Karpas-422 (cell line): ENCODE measurements at regions not wholly inside any gene's neighbourhood (a gene's known extent, or its start where the extent isn't known, plus 50 kb on each side); places are given as distances from the start of the nearest gene placed in this dataset.
A peak's percentile ranks its signal among the peaks of the same experiment; 100 is the strongest.

Source experiments
- DNase-seq: peaks from one replicate; pipeline ENCODE4 v3.0.0-alpha.2; 2015
- H2AFZ ChIP-seq: fragments of 200-600 bp; sonication (generic); 2 replicates; pipeline ENCODE4 v1.6.1; 2014; ENCODE audit warnings: antibody characterized with exemption, low read length, mixed read lengths
- H3K27ac ChIP-seq: fragments of 200-600 bp; sonication (generic); 2 replicates; pipeline ENCODE4 v1.5.1; 2014; ENCODE audit warnings: mild to moderate bottlenecking, low read length, moderate library complexity
- H3K27me3 ChIP-seq: fragments of 200-600 bp; sonication (generic); 2 replicates; pipeline ENCODE4 v1.6.1; 2014; ENCODE audit warnings: low read length, mixed read lengths
- H3K36me3 ChIP-seq: fragments of 200-600 bp; sonication (generic); 2 replicates; pipeline ENCODE4 v1.6.1; 2014; ENCODE audit warnings: low read length, mixed read lengths; ENCODE audit not compliant: insufficient read depth
- H3K4me1 ChIP-seq: fragments of 200-600 bp; sonication (generic); 2 replicates; pipeline ENCODE4 v1.6.1; 2014; ENCODE audit warnings: mild to moderate bottlenecking, low read length, mixed read lengths
- H3K4me2 ChIP-seq: fragments of 200-600 bp; sonication (generic); 2 replicates; pipeline ENCODE4 v1.6.1; 2014; ENCODE audit warnings: low read length, low read depth, mild to moderate bottlenecking; ENCODE audit not compliant: poor library complexity, severe bottlenecking
- H3K4me3 ChIP-seq: fragments of 200-600 bp; sonication (generic); 2 replicates; pipeline ENCODE4 v1.5.1; 2014; ENCODE audit warnings: mild to moderate bottlenecking, antibody characterized with exemption, low read length, mixed read lengths
- H3K79me2 ChIP-seq: fragments of 200-600 bp; sonication (generic); 2 replicates; pipeline ENCODE4 v1.6.1; 2014; ENCODE audit warnings: mild to moderate bottlenecking, low read length, mixed read lengths
- H3K9ac ChIP-seq: fragments of 200-600 bp; sonication (generic); 2 replicates; pipeline ENCODE4 v1.6.0; 2014; ENCODE audit warnings: low read length
- H3K9me2 ChIP-seq: fragments of 200-600 bp; sonication (generic), shearing (Covaris generic); replicated peaks from 2 replicates; pipeline ENCODE4 v1.6.0; 2014; ENCODE audit warnings: mild to moderate bottlenecking, low read length, moderate library complexity; ENCODE audit not compliant: insufficient read depth
- H3K9me3 ChIP-seq: fragments of 300-700, 200-600 bp; sonication (generic); 2 replicates; pipeline ENCODE4 v1.6.1; 2014; ENCODE audit warnings: low read length, mixed read lengths
- H4K20me1 ChIP-seq: fragments of 200-600 bp; sonication (generic); 2 replicates; pipeline ENCODE4 v1.6.1; 2014; ENCODE audit warnings: mild to moderate bottlenecking, antibody characterized with exemption, low read length, low read depth; ENCODE audit not compliant: insufficient read depth

GRCh38 chr2:535222-535621 lies 142.0 kb downstream of the TMEM18 start:
- Histone ChIP-seq H3K79me2 (no peaks in the 10 kb centered on the region), H3K9me3 (no peaks in the 10 kb centered on the region), H4K20me1 (no peaks in the 10 kb centered on the region), H3K4me2 (no peak overlapping the region), H3K27me3 (no peaks in the 10 kb centered on the region), H2AFZ (no peak overlapping the region), H3K4me1 (no peaks in the 10 kb centered on the region), H3K27ac (no peak overlapping the region), H3K4me3 (no peak overlapping the region), H3K9me2 (no peaks in the 10 kb centered on the region), H3K36me3 (no peaks in the 10 kb centered on the region), H3K9ac (no peak overlapping the region)
- peak; percentile 56 for DNase-seq

DNA sequence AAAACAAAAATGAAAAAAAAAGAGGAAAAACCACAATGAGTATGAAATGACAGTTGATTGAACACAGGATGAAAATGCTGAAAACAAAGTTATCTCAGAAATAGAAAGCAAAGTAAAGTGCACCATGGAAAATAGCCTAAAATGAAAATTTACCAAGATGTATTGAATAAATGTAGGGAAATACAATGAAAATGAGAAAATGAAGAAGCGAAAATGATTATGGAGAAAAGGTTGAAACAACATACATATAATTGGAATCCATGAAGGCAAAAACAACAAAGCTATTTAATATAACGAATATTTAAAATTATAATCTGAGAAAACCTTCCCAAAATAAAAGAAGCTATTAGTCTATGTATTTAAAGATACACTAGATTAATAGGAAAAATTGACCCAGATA lies 147.4 kb downstream of the TMEM18 start:
- DNase-seq = no peak
- Histone ChIP-seq H3K4me1 (peaks cover 8% of the 10 kb centered on the region), H3K9me2 (no peaks in the 10 kb centered on the region), H3K36me3 (no peaks in the 10 kb centered on the region), H3K9me3 (no peaks in the 10 kb centered on the region), H3K79me2 (no peaks in the 10 kb centered on the region), H4K20me1 (no peaks in the 10 kb centered on the region), H3K4me2 (no peak overlapping the region), H3K27me3 (no peaks in the 10 kb centered on the region), H3K9ac (no peak overlapping the region), H3K27ac (no peak overlapping the region), H3K4me3 (no peak overlapping the region), H2AFZ (no peak overlapping the region)

DNA sequence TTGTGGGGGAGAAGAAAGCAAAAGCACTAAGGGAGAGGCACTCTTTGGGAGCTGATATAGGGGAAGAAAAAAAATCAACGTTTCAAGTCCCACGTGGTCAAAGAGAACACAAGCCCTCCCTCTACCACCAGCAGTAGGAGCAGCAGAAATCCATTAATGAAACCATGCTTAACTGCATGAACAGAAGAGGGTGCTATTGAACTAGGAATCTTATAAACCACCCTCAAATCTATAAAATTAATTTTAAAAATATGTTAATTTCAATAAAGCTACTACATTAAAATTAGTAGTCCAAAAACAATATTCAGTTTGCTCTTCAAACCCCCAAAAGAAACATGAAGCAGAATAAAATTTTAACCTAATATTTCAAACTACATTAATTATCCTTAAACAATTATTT lies 147.8 kb downstream of the TMEM18 start:
- Histone ChIP-seq H3K36me3 (no peaks in the 10 kb centered on the region), H3K9me2 (no peaks in the 10 kb centered on the region), H3K27ac (no peak overlapping the region), H2AFZ (peak overlapping the region; percentile 93), H3K9ac (peak overlapping the region; percentile 43), H3K4me3 (no peak overlapping the region), H4K20me1 (no peaks in the 10 kb centered on the region), H3K4me2 (peak overlapping the region; percentile 58), H3K9me3 (no peaks in the 10 kb centered on the region), H3K4me1 (peaks cover 8% of the 10 kb centered on the region), H3K27me3 (no peaks in the 10 kb centered on the region), H3K79me2 (no peaks in the 10 kb centered on the region)
- DNase-seq = peak; percentile 89

- no peak overlapping the region for H3K9ac ChIP-seq
- H3K79me2 ChIP-seq = no peaks in the 10 kb centered on the region
- H3K9me2 ChIP-seq = no peaks in the 10 kb centered on the region
Measured at GRCh38 chr2:527581-527980, 149.6 kb downstream of the TMEM18 start.

GRCh38 chr2:526918-527317 lies 150.3 kb downstream of the TMEM18 start:
- no peaks in the 10 kb centered on the region for H3K79me2 ChIP-seq

More at GRCh38 chr2:527581-527980, 149.6 kb downstream of the TMEM18 start:
- Histone ChIP-seq H3K27ac (no peak overlapping the region), H3K4me3 (no peak overlapping the region), H4K20me1 (no peaks in the 10 kb centered on the region), H3K4me1 (peaks cover 8% of the 10 kb centered on the region), H3K36me3 (no peaks in the 10 kb centered on the region), H3K9me3 (no peaks in the 10 kb centered on the region), H2AFZ (no peak overlapping the region), H3K4me2 (no peak overlapping the region), H3K27me3 (no peaks in the 10 kb centered on the region)
- no peak for DNase-seq

GRCh38 chr2:525611-526010 lies 151.6 kb downstream of the TMEM18 start:
- Histone ChIP-seq H3K27me3 (no peaks in the 10 kb centered on the region), H3K4me2 (no peak overlapping the region), H3K4me1 (peaks cover 8% of the 10 kb centered on the region), H3K79me2 (no peaks in the 10 kb centered on the region), H3K36me3 (no peaks in the 10 kb centered on the region), H4K20me1 (no peaks in the 10 kb centered on the region), H3K9me2 (no peaks in the 10 kb centered on the region), H3K9me3 (no peaks in the 10 kb centered on the region), H3K4me3 (no peak overlapping the region), H2AFZ (no peak overlapping the region), H3K9ac (no peak overlapping the region), H3K27ac (no peak overlapping the region)
- DNase-seq = no peak

More at GRCh38 chr2:526918-527317, 150.3 kb downstream of the TMEM18 start:
- H3K36me3 ChIP-seq = no peaks in the 10 kb centered on the region
- H2AFZ ChIP-seq = no peak overlapping the region
- H3K4me1 ChIP-seq = peaks cover 8% of the 10 kb centered on the region
- no peak overlapping the region for H3K4me2 ChIP-seq
- no peak overlapping the region for H3K4me3 ChIP-seq
- H3K9ac ChIP-seq = no peak overlapping the region
- H3K9me3 ChIP-seq = no peaks in the 10 kb centered on the region
- no peaks in the 10 kb centered on the region for H3K27me3 ChIP-seq
- H3K9me2 ChIP-seq = no peaks in the 10 kb centered on the region
- DNase-seq = no peak
- no peak overlapping the region for H3K27ac ChIP-seq
- H4K20me1 ChIP-seq = no peaks in the 10 kb centered on the region

- Histone ChIP-seq H3K9me2 (no peaks in the 10 kb centered on the region), H3K9ac (no peak overlapping the region), H3K36me3 (no peaks in the 10 kb centered on the region), H3K9me3 (no peaks in the 10 kb centered on the region), H3K4me3 (no peak overlapping the region), H3K4me1 (peaks cover 8% of the 10 kb centered on the region), H2AFZ (no peak overlapping the region), H3K79me2 (no peaks in the 10 kb centered on the region), H3K27ac (no peak overlapping the region), H3K4me2 (no peak overlapping the region), H4K20me1 (no peaks in the 10 kb centered on the region), H3K27me3 (no peaks in the 10 kb centered on the region)
- no peak for DNase-seq
Measured at GRCh38 chr2:525021-525420, 152.2 kb downstream of the TMEM18 start.

- no peaks in the 10 kb centered on the region for H3K27me3 ChIP-seq
- no peak overlapping the region for H2AFZ ChIP-seq
- H3K9me2 ChIP-seq = no peaks in the 10 kb centered on the region
- no peaks in the 10 kb centered on the region for H3K36me3 ChIP-seq
- no peak overlapping the region for H3K9ac ChIP-seq
- H3K27ac ChIP-seq = no peak overlapping the region
- DNase-seq = no peak
- peaks cover 5% of the 10 kb centered on the region for H3K4me1 ChIP-seq
- no peak overlapping the region for H3K4me3 ChIP-seq
- H3K9me3 ChIP-seq = no peaks in the 10 kb centered on the region
- H4K20me1 ChIP-seq = no peaks in the 10 kb centered on the region
- H3K4me2 ChIP-seq = no peak overlapping the region
- H3K79me2 ChIP-seq = no peaks in the 10 kb centered on the region
Measured at GRCh38 chr2:524442-524841, 152.8 kb downstream of the TMEM18 start.

- no peaks in the 10 kb centered on the region for H3K9me3 ChIP-seq
- no peaks in the 10 kb centered on the region for H3K79me2 ChIP-seq
- H3K9me2 ChIP-seq = no peaks in the 10 kb centered on the region
- H3K4me2 ChIP-seq = no peak overlapping the region
- no peak overlapping the region for H3K4me3 ChIP-seq
- no peak for DNase-seq
- H4K20me1 ChIP-seq = no peaks in the 10 kb centered on the region
- H3K27ac ChIP-seq = no peak overlapping the region
- no peak overlapping the region for H3K9ac ChIP-seq
- no peaks in the 10 kb centered on the region for H3K27me3 ChIP-seq
- no peaks in the 10 kb centered on the region for H3K4me1 ChIP-seq
- no peak overlapping the region for H2AFZ ChIP-seq
- no peaks in the 10 kb centered on the region for H3K36me3 ChIP-seq
Measured at GRCh38 chr2:523698-524270, 153.4 kb downstream of the TMEM18 start.
